ENCODE measurements at regions not wholly inside any gene's neighbourhood (a gene's known extent, or its start where the extent isn't known, plus 50 kb on each side); places are given as distances from the start of the nearest gene placed in this dataset.

- no peak for ATAC-seq
- intact Hi-C loops (cut with DNase I), result no loop called here
These were observed 813.6 kb upstream of the MIR17HG start for GRCh38 chr13:90533866-90534265.

GRCh38 chr13:90534617-90535370, 812.7 kb upstream of the MIR17HG start:
- WGBS (ENCODE audit: insufficient coverage, low coverage, low lambda C conversion rate, missing lambda C conversion rate), result 57% methylated on average over 7 of the region's 7 CpGs
- Histone ChIP-seq H3K9me3 (no peaks in the 10 kb centered on the region), H3K4me3 (no peak overlapping the region), H3K36me3 (no peaks in the 10 kb centered on the region), H3K27ac (no peak overlapping the region), H3K27me3 (no peaks in the 10 kb centered on the region), H3K4me1 (no peaks in the 10 kb centered on the region)
- intact Hi-C loops (cut with DNase I), result no loop called here
- DNase-seq, result no peak
- no peak for ATAC-seq
- TF ChIP-seq, protein P1, sequence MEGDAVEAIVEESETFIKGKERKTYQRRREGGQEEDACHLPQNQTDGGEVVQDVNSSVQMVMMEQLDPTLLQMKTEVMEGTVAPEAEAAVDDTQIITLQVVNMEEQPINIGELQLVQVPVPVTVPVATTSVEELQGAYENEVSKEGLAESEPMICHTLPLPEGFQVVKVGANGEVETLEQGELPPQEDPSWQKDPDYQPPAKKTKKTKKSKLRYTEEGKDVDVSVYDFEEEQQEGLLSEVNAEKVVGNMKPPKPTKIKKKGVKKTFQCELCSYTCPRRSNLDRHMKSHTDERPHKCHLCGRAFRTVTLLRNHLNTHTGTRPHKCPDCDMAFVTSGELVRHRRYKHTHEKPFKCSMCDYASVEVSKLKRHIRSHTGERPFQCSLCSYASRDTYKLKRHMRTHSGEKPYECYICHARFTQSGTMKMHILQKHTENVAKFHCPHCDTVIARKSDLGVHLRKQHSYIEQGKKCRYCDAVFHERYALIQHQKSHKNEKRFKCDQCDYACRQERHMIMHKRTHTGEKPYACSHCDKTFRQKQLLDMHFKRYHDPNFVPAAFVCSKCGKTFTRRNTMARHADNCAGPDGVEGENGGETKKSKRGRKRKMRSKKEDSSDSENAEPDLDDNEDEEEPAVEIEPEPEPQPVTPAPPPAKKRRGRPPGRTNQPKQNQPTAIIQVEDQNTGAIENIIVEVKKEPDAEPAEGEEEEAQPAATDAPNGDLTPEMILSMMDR (IDR thresholded peaks at IDR 0.05), result no peak
- TF ChIP-seq POLR2A (IDR thresholded peaks at IDR 0.05), result no peak

More at GRCh38 chr13:90533866-90534265, 813.6 kb upstream of the MIR17HG start:
- Histone ChIP-seq H3K27me3 (no peaks in the 10 kb centered on the region), H3K36me3 (no peaks in the 10 kb centered on the region), H3K9me3 (no peaks in the 10 kb centered on the region), H3K27ac (no peak overlapping the region), H3K4me1 (no peaks in the 10 kb centered on the region), H3K4me3 (no peak overlapping the region)
- 56% methylated on average over 2 of the region's 2 CpGs for WGBS (ENCODE audit: insufficient coverage, low coverage, low lambda C conversion rate, missing lambda C conversion rate)
- no peak for DNase-seq
- no peak for TF ChIP-seq POLR2A (IDR thresholded peaks at IDR 0.05)
- TF ChIP-seq, protein P1 (IDR thresholded peaks at IDR 0.05), result no peak

- intact Hi-C loops (cut with DNase I), result no loop called here
- H3K4me1 ChIP-seq, result no peaks in the 10 kb centered on the region
- TF ChIP-seq, protein P1 (IDR thresholded peaks at IDR 0.05), result no peak
- no peak for TF ChIP-seq POLR2A (IDR thresholded peaks at IDR 0.05)
- H3K4me3 ChIP-seq, result no peak overlapping the region
- H3K27ac ChIP-seq, result no peak overlapping the region
- no peaks in the 10 kb centered on the region for H3K9me3 ChIP-seq
- H3K27me3 ChIP-seq, result no peaks in the 10 kb centered on the region
- no peaks in the 10 kb centered on the region for H3K36me3 ChIP-seq
- no peak for ATAC-seq
- 45% methylated on average over 2 of the region's 2 CpGs for WGBS (ENCODE audit: insufficient coverage, low coverage, low lambda C conversion rate, missing lambda C conversion rate)
- no peak for DNase-seq
These were observed 812.1 kb upstream of the MIR17HG start for GRCh38 chr13:90535421-90535820.

GRCh38 chr13:90538063-90538462, 809.4 kb upstream of the MIR17HG start:
- intact Hi-C loops (cut with DNase I), result no loop called here
- no peaks in the 10 kb centered on the region for H3K9me3 ChIP-seq
- H3K36me3 ChIP-seq, result no peaks in the 10 kb centered on the region
- no peak overlapping the region for H3K27ac ChIP-seq
- H3K27me3 ChIP-seq, result no peaks in the 10 kb centered on the region
- H3K4me1 ChIP-seq, result no peaks in the 10 kb centered on the region
- TF ChIP-seq POLR2A (IDR thresholded peaks at IDR 0.05), result no peak
- TF ChIP-seq, protein P1 (IDR thresholded peaks at IDR 0.05), result no peak
- DNase-seq (no peak), ATAC-seq (no peak)
- no peak overlapping the region for H3K4me3 ChIP-seq
- 56% methylated on average over 2 of the region's 2 CpGs for WGBS (ENCODE audit: insufficient coverage, low coverage, low lambda C conversion rate, missing lambda C conversion rate)
